Fibroblast of lung (primary cell): ENCODE measurements at regions not wholly inside any gene's neighbourhood (a gene's known extent, or its start where the extent isn't known, plus 50 kb on each side); places are given as distances from the start of the nearest gene placed in this dataset.

ENCODE experiments used
- CTCF ChIP-seq, 2 donors: IDR thresholded peaks in 1 of 2; conservative IDR thresholded peaks in 1 of 2; 1 replicate in 1 of 2; 2 replicates in 1 of 2; pipeline ENCODE4 v1.5.1; 2011 to 2012; ENCODE audit warnings: low read length in 2 of 2, control low read depth in 1 of 2, inconsistent platforms in 1 of 2, low read depth in 1 of 2, mild to moderate bottlenecking in 1 of 2
- EZH2 ChIP-seq: IDR thresholded peaks from 2 replicates; pipeline ENCODE4 v1.5.1; 2012; ENCODE audit warnings: low read length, control low read depth, mild to moderate bottlenecking; ENCODE audit errors: missing control alignments

GRCh38 chr13:87827479-87827878, 156.3 kb downstream of the SLITRK5 start:
- TF ChIP-seq CTCF (conservative IDR thresholded peaks at IDR 0.05 in 1 of 2, IDR thresholded peaks at IDR 0.05 in 1 of 2; ENCODE audit: low read depth in 1 of 2, low read length in 2 of 2), result no peak
- TF ChIP-seq EZH2, result no peak
